ENCODE measurements at regions not wholly inside any gene's neighbourhood (a gene's known extent, or its start where the extent isn't known, plus 50 kb on each side); places are given as distances from the start of the nearest gene placed in this dataset.
A peak's percentile ranks its signal among the peaks of the same experiment; 100 is the strongest.

DNA sequence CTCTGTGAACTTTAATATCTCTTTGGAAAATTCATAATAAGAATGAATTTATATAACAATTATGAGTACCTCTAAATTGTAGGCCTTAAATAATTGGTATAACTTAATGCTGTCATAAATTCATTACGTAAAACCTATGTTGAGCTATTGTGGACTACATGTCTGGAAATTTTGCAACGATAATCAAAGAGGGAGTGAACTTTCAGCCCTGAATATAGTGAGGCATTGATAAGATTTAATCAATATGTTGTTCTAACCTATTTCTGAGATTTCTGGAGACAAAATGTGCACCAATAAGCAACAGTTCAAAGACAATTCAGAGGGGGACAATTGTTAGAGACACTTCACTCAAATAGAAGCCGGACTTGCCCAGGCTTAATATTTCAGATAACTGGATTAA, 499.4 kb downstream of the ELAVL2 start:
- DNase-seq, result no peak

DNA sequence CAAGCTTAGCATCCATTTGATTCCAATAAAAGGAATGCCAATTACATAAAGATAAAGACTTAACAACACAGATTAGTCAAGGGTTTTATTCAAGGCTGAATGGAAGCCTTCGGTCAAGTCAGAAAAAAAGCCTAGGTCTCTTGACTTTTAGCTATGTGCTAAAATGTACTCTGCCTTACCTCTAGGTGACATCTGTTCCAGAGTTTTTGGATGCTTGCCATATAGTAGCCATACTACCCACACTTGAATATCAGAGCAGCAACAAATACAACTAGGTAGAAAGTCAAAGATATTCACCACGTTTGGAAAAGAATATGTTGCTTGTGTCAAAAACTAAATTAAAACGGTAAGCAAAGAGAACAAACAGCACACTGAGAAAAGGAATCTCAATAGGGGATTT, 484.7 kb downstream of the ELAVL2 start:
- no peak for DNase-seq

- peak; percentile 56 for DNase-seq
Measured at GRCh38 chr9:23342291-23342690, 483.7 kb downstream of the ELAVL2 start.

GRCh38 chr9:23343226-23343625, 482.8 kb downstream of the ELAVL2 start:
- peak; percentile 12 for DNase-seq

GRCh38 chr9:23361096-23361495, 464.9 kb downstream of the ELAVL2 start:
- no peak for DNase-seq

GRCh38 chr9:23372703-23373102, 453.3 kb downstream of the ELAVL2 start:
- DNase-seq, result no peak

- DNase-seq, result no peak
Measured at GRCh38 chr9:23375511-23375910, 450.5 kb downstream of the ELAVL2 start.

- no peak for DNase-seq
Measured at GRCh38 chr9:23379842-23380241, 446.2 kb downstream of the ELAVL2 start.

- no peak for DNase-seq
Measured at GRCh38 chr9:23380821-23381220, 445.2 kb downstream of the ELAVL2 start.

- no peak for DNase-seq
Measured at GRCh38 chr9:23382418-23382817, 443.6 kb downstream of the ELAVL2 start.

DNA sequence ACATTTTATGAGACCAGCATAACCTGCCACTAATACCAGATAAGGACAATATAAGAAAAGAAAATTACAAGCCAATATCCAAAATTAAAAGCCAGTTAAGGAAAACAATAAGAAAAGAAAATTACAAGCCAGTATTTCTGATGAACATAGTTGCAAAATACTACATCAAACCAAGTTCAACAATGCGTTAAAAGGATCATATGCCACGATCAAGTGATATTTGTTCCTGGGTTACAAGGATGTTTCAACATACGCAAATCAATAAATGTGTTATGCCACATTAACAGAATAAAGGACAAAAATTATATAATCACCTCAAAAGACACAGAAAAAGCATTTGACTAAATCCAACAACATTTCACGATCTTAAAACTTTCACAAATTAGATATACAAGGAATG, 431.9 kb downstream of the ELAVL2 start:
- no peak for DNase-seq

- no peak for DNase-seq
Measured at GRCh38 chr9:23408874-23409273, 417.2 kb downstream of the ELAVL2 start.

GRCh38 chr9:23412046-23412445, 414.0 kb downstream of the ELAVL2 start:
- DNase-seq, result no peak

- DNase-seq, result no peak
Measured at GRCh38 chr9:23412458-23412857, 413.6 kb downstream of the ELAVL2 start.

DNA sequence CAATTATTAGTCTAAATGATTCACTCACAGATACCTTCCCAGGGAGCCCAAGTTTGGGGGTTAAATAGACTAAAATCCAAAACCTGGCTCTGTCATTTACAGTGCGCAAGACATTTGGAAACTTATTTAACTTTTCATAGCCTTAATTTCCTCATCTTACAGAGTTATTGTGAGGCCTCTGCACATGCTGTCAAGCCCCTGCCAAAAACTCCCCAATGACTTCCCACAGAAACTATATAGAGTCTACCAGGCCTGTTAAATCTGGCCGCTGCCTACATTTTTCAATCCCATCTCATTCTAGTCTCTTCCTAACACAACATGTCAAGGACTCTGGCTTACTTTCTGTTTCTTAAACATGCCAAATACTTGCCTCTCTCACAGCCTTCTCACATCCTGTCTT, 412.5 kb downstream of the ELAVL2 start:
- DNase-seq, result no peak

DNA sequence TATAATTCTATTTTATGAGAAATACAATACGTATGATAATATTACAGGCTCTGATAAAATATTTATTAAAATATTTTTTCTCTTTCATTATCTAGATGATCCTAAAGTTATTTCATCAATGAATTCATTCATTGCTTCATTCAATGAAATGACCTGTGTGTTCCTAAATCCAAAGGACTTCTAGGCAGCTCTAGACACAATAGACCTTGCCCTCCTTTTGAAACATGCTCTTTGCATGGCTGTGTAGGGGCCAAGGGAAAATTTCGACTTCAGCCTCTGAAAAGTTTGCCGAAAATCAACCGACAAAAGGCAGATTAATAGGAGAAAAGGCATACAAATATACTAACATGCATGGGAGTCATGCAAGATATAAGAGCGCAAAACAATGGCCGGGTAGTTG, 402.0 kb downstream of the ELAVL2 start:
- no peak for DNase-seq

DNA sequence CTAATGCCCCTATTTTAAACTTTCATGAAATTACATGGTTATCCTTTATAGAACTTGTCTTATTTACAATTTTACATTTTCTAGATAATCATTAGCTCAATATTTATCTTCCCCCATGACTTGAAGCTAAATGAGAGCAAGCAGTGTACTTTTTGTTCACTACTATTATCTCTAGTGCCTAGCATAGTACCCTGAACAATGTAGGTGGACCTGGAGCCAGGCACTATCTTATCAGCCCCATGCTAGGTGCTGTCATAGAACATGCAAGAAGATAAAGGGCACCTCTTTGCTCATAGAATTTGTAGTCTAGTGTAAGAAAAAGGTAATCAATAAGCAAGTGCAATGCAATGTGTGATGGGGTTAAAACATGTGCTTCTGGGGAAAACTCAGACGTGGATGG, 399.9 kb downstream of the ELAVL2 start:
- DNase-seq, result no peak

DNA sequence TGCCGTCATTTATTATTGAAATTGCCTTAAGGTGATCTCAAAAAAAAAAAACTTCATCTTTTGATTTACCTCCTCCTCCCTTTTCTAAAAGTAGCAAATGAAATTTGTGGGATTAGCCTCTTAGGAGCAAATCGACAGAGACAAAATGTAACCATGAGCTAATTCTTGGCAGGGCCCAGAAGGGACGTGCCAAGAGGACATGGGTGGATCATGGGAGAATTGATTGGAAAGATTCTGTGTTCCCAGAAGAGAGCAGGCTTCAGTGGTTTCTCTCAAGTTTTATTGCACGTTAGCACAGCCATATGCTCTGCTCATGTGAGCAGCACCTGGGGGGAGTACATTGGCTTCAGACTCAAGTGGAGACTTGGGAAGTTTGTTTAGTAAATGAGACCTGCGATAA, 394.6 kb downstream of the ELAVL2 start:
- no peak for DNase-seq

DNA sequence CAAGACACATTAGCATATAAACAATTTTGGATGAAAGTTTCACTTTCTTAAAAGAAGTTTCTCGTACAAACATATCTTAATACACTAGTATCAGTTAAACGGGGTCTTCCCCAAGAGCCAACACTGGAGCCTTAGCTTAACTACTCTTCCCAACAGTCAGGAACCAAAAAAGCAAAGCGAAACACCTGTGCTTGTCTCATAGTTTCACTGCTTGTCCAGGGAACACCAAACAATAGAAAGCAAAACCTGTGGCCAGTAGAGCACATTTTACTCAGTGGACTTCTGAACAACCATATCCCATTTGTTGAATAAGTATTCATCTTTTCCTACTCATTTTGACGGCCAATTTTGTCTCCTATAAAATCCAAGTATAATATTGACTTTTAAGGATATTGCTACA, 391.4 kb downstream of the ELAVL2 start:
- DNase-seq, result no peak

- no peak for DNase-seq
Measured at GRCh38 chr9:23438299-23438907, 387.6 kb downstream of the ELAVL2 start.

GRCh38 chr9:23441275-23441674, 384.8 kb downstream of the ELAVL2 start:
- no peak for DNase-seq

GRCh38 chr9:23444658-23445057, 381.4 kb downstream of the ELAVL2 start:
- no peak for DNase-seq

DNA sequence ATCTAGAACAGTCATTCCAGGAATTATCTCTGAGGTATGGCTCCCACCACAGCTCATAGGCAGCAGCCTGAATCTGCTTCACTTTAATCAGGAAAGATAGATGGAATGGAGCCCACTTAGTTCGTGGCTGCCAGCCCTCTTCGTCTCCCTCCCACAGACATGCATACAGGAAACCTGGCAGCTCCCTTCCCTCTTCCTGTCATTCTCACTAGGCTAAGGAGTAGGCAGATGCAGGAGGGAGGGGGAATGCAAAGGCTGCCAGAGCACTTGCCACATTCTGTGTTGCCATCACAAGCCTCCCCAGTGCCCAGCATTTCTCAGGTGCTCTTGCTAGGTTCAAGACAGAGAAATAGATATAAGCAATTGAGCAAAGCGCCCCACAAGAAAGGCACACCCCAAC, 378.9 kb downstream of the ELAVL2 start:
- peak; percentile 42 for DNase-seq

- no peak for DNase-seq
Measured at GRCh38 chr9:23447944-23448343, 378.1 kb downstream of the ELAVL2 start.

DNA sequence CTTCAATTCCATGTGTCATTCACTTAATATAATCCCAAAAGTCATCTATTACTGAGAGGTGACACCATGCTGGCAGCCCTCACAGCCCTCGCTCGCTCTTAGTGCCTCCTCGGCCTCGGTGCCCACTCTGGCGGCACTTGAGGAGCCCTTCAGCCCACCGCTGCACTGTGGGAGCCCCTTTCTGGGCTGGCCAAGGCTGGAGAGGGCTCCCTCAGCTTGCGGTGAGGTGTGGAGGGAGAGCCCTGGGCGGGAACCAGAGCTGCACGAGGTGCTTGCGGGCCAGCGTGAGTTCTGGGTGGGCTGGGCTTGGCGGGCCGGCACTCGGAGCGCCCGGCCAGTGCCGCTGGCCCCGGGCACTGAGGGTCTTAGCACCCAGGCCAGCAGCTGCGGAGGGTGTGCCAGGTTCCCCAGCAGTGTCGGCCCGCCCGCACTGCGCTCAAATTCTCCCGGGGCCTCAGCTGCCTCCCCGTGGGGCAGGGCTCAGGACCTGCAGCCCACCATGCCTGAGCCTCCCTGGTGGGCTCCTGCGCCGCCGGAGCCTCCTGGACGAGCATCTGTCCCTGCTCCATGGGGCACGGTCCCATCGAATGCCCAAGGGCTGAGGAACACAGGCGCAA, 374.1 kb downstream of the ELAVL2 start:
- DNase-seq, result no peak
